ENCODE measurements at regions not wholly inside any gene's neighbourhood (a gene's known extent, or its start where the extent isn't known, plus 50 kb on each side); places are given as distances from the start of the nearest gene placed in this dataset.

- Histone ChIP-seq H3K9me2 (ENCODE audit: insufficient read depth) (no peaks in the 10 kb centered on the region), H3K36me3 (ENCODE audit: control insufficient read depth in 1 of 2, insufficient read depth in 2 of 2, low read length in 2 of 2) (no peaks in the 10 kb centered on the region), H3K79me2 (ENCODE audit: insufficient read depth, low read length) (no peaks in the 10 kb centered on the region), H3K27ac (ENCODE audit: low read depth, low read length) (no peak overlapping the region), H2AFZ (ENCODE audit: low read depth, low read length, poor library complexity, severe bottlenecking) (no peak overlapping the region), H3K4me1 (ENCODE audit: control insufficient read depth in 1 of 2, insufficient read depth in 2 of 2, low read length in 2 of 2) (no peaks in the 10 kb centered on the region), H4K20me1 (ENCODE audit: insufficient read depth) (no peaks in the 10 kb centered on the region), H3K4me2 (ENCODE audit: low read length) (no peak overlapping the region), H3K4me3 (replicated peaks in 1 of 2; ENCODE audit: low read depth in 1 of 2, low read length in 2 of 2) (no peak overlapping the region), H3K9ac (ENCODE audit: low read length) (no peak overlapping the region), H3K9me3 (ENCODE audit: control insufficient read depth in 1 of 2, insufficient read depth in 1 of 2, low read depth in 1 of 2, low read length in 2 of 2) (no peaks in the 10 kb centered on the region), H3K27me3 (ENCODE audit: insufficient read depth, low read length) (peaks cover 18% of the 10 kb centered on the region; the same call in 1 of the 2 replicates)
- intact Hi-C loops (cut with micrococcal nuclease), result no loop called here
- POLR2A ChIA-PET, result no interaction called here
- DNase-seq (ENCODE audit: low read depth, low spot score) (no peak), ATAC-seq (no peak)
- CTCF ChIA-PET, result no interaction called here
- BruUV-seq (replicated peaks), result no TSS peak
- RAD21 ChIA-PET (ENCODE audit: low non-redundant PET in 1 of 2, low total read pairs in 2 of 2, uncharacterized antibody in 2 of 2, unreplicated experiment in 2 of 2), result no interaction called here
- TF ChIP-seq JUND (IDR thresholded peaks at IDR 0.05) (no peak), POLR2A (IDR thresholded peaks at IDR 0.05; ENCODE audit: borderline replicate concordance, extremely low read depth, insufficient read depth, insufficient read length) (no peak), ELF1 (IDR thresholded peaks at IDR 0.05; ENCODE audit: borderline replicate concordance, low read depth) (no peak), CEBPB (IDR thresholded peaks at IDR 0.05; ENCODE audit: low read depth) (no peak), TCF7L2 (IDR thresholded peaks at IDR 0.05; ENCODE audit: borderline replicate concordance, extremely low read depth, insufficient read depth, insufficient read length) (no peak), EZH2phosphoT487 (IDR thresholded peaks at IDR 0.05; ENCODE audit: borderline replicate concordance) (no peak), ZFX (IDR thresholded peaks at IDR 0.05) (no peak), ZNF274 (IDR thresholded peaks at IDR 0.05; ENCODE audit: low read depth, low read length) (no peak), EZH2 (IDR thresholded peaks at IDR 0.05) (no peak), SRF (IDR thresholded peaks at IDR 0.05; ENCODE audit: low read depth) (no peak), YY1 (IDR thresholded peaks at IDR 0.05; ENCODE audit: extremely low read depth, insufficient replicate concordance, low read depth, low read length) (no peak), FOSL1 (IDR thresholded peaks at IDR 0.05; ENCODE audit: low read depth) (no peak), CTCF (IDR thresholded peaks at IDR 0.05 in 2 of 3, conservative IDR thresholded peaks at IDR 0.05 in 1 of 3; ENCODE audit: borderline replicate concordance in 1 of 3, insufficient read depth in 1 of 3, low read depth in 2 of 3, low read length in 2 of 3) (no peak), SIN3A (IDR thresholded peaks at IDR 0.05; ENCODE audit: low read depth) (no peak), EGR1 (IDR thresholded peaks at IDR 0.05; ENCODE audit: low read depth) (no peak), SP1 (IDR thresholded peaks at IDR 0.05; ENCODE audit: low read depth) (no peak), REST (IDR thresholded peaks at IDR 0.05; ENCODE audit: low read depth) (no peak)
- TF ChIP-seq, protein P1, sequence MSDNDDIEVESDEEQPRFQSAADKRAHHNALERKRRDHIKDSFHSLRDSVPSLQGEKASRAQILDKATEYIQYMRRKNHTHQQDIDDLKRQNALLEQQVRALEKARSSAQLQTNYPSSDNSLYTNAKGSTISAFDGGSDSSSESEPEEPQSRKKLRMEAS (IDR thresholded peaks at IDR 0.05), result no peak
- TF ChIP-seq, protein P2, sequence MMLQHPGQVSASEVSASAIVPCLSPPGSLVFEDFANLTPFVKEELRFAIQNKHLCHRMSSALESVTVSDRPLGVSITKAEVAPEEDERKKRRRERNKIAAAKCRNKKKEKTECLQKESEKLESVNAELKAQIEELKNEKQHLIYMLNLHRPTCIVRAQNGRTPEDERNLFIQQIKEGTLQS (IDR thresholded peaks at IDR 0.05), result no peak
Observed at GRCh38 chr4:181677621-181678020, 565.6 kb upstream of the TENM3 start.

All from HCT116 (cell line).